ENCODE measurements at regions not wholly inside any gene's neighbourhood (a gene's known extent, or its start where the extent isn't known, plus 50 kb on each side); places are given as distances from the start of the nearest gene placed in this dataset.

- TF ChIP-seq KIAA2018 (CRISPR knock-in tag; IDR thresholded peaks at IDR 0.05; ENCODE audit: borderline replicate concordance), result no peak
- TF ChIP-seq STAG1 (CRISPR knock-in tag; IDR thresholded peaks at IDR 0.05), result no peak
- no peak for TF ChIP-seq RBFOX2 (IDR thresholded peaks at IDR 0.05; ENCODE audit: low read depth, low read length)
- no peak for TF ChIP-seq MTA1 (CRISPR knock-in tag; IDR thresholded peaks at IDR 0.05; ENCODE audit: borderline replicate concordance)
- TF ChIP-seq ZNF549 (CRISPR knock-in tag; IDR thresholded peaks at IDR 0.05), result no peak
- TF ChIP-seq IKZF5 (CRISPR knock-in tag; IDR thresholded peaks at IDR 0.05), result no peak
Observed at GRCh38 chr6:133701633-133702331, 187.1 kb upstream of the TCF21 start (continued).
